22Rv1 (cell line): ENCODE measurements at regions not wholly inside any gene's neighbourhood (a gene's known extent, or its start where the extent isn't known, plus 50 kb on each side); places are given as distances from the start of the nearest gene placed in this dataset.

ENCODE experiments used
- CTCF ChIP-seq: fragments of 450-650 bp; IDR thresholded peaks from 2 replicates; pipeline ENCODE4 v1.5.1; 2017; ENCODE audit warnings: mild to moderate bottlenecking
- ZFX ChIP-seq: fragments of 450-650 bp; IDR thresholded peaks from 2 replicates; pipeline ENCODE4 v1.6.1; 2017; ENCODE audit warnings: antibody characterized with exemption, borderline replicate concordance

- TF ChIP-seq CTCF (no peak), ZFX (no peak)
Observed at GRCh38 chr1:218948446-218948845, 225.2 kb upstream of the LYPLAL1 start.
